NCI-H524 (cell line): ENCODE measurements at regions not wholly inside any gene's neighbourhood (a gene's known extent, or its start where the extent isn't known, plus 50 kb on each side); places are given as distances from the start of the nearest gene placed in this dataset.

ENCODE experiments used
- DNase-seq, 2 experiments: peaks; one replicate each; lab custom pipeline; 2025; lab: John Stamatoyannopoulos, UW

- no peak for DNase-seq
Observed at GRCh38 chr17:68660302-68660701, 59.1 kb upstream of the FAM20A start.

- no peak for DNase-seq
Observed at GRCh38 chr17:68658999-68659780, 58.0 kb upstream of the FAM20A start.

GRCh38 chr17:68657576-68657975, 56.4 kb upstream of the FAM20A start:
- DNase-seq: no peak

GRCh38 chr17:68657166-68657565, 56.0 kb upstream of the FAM20A start:
- DNase-seq: no peak

- no peak for DNase-seq
Observed at GRCh38 chr17:68656666-68657065, 55.5 kb upstream of the FAM20A start.
